SIG-M5 treated with dmso at 0.1 percent for 504 hours (cell line): ENCODE measurements at regions not wholly inside any gene's neighbourhood (a gene's known extent, or its start where the extent isn't known, plus 50 kb on each side); places are given as distances from the start of the nearest gene placed in this dataset.

ENCODE experiments used
- DNase-seq: peaks from one replicate; lab custom pipeline; 2025; ENCODE audit not compliant: unreplicated experiment; lab: John Stamatoyannopoulos, UW

DNA sequence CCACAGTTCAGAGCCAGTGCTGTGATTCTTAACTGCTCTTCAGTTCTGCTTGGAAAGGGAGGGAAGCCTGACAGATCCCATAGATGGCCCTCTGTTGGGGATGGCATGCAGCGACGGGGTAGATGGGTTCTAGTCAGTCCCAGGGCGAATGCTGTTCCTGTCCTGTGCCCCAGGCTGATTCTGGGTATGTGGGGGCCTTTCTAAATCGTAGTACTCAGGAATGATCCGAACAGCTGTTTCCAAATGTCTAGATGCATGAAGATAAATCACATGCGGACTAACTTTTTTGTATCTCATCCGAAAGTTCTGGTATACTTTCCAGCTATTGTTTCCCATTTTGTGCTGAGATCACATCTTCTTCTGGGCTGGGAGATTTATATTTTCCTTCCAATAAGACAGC lies 186.0 kb upstream of the MKI67 start:
- no peak for DNase-seq

GRCh38 chr10:128314686-128315085 lies 188.5 kb upstream of the MKI67 start:
- DNase-seq: no peak

- no peak for DNase-seq
These were observed 190.0 kb upstream of the MKI67 start for GRCh38 chr10:128316121-128316726.

DNA sequence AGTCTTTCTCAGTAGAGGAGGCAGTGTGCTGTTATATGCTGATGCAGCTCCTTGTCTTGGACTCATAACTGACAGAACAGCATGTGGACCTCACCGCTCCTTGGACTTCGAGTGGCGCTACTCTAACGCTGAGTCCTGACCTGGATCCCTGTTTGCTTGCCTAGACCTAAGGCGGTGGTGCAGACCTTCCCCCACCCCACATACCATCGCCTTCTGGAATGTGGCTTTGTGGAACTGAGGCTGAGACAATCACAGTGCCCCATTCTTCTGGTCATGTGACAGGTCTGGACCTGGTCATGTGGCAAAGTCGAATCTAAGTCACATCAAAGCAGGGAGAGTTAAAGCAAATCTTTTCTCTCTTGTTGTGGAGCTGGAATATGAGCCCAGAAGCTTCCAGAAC lies 190.7 kb upstream of the MKI67 start:
- DNase-seq: no peak

DNA sequence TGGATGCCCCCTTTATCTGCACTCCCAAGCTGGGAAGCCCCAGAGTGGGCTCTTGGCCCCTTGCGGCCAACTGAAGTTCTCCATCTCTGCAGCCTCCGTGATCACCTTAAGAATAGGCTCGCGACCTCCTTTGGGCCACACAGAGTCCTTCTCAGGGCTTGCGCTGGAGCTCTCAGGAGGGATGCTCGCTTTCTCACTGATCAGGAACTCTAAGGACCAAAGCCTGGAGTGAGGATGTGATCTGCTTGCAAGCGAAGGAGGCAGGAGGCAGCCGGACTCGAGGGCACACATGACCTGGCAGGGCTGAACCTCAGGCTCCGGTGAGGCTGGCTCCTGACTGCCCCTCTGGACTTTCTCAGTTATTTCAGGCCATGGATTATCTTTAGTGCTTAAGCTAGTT lies 192.1 kb upstream of the MKI67 start:
- no peak for DNase-seq

DNA sequence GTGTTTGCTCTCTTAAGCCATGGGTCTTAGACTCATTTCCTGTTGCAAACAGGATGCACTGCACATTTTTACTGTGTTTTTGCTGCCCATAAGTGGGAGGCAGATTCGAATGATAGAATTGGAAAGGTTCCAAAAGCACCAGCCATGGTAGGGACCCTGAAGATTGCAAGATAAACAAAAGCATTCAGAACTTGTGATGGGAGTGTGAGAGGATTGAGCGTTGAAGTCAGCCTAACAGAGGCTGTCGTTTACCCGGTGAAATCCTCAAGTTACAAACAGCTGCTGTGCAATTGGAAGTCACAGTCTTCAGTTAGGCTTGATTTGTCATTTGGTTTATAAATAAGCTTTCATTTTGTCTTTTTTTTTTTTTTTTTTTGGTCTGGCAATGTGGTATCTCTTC lies 192.7 kb upstream of the MKI67 start:
- no peak for DNase-seq

DNA sequence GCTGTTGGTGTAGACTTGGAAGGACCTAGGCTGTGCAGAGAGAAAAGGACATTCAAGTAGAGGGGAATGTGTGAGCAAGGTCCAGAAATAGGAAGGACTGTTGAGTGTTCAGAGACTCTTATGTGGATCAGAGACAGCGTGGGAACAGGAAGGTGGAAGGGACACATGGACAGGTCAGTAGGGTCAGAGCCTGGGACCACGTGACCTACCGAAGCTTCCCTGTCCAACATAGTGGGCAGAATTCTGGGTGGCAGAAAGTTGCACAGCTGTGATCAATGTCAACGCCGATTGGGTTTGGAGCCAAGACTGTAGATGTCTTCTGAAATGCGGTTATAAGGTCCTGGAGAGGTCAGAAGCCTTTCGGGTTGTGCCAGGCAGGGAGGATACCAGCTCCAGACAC lies 195.9 kb upstream of the MKI67 start:
- no peak for DNase-seq

- no peak for DNase-seq
These were observed 196.7 kb upstream of the MKI67 start for GRCh38 chr10:128322950-128323349.

GRCh38 chr10:128324058-128324827 lies 198.0 kb upstream of the MKI67 start:
- no peak for DNase-seq

GRCh38 chr10:128325788-128326187 lies 199.6 kb upstream of the MKI67 start:
- no peak for DNase-seq

DNA sequence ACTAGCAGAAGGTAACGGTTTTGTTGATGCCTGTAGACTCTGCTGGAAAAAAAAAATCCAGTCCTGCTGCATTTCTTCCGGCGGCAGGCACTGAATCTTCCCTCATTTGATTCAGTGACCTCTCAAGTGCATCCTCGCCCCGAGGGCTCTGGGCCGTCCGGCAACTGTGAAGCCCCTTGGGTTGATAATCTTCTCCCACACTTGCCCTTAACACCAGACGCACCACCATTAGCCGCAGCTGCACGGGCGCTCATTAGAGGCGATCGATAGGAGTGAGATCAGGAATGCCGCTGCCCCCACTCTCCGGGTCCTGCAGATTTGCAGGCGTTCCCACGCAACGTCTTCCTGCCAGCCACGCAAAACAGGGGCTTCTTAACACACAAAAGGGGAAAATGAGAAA lies 200.0 kb upstream of the MKI67 start:
- DNase-seq: no peak

- DNase-seq: no peak
These were observed 200.6 kb upstream of the MKI67 start for GRCh38 chr10:128326851-128327250.

GRCh38 chr10:128336401-128336800 lies 210.2 kb upstream of the MKI67 start:
- no peak for DNase-seq

DNA sequence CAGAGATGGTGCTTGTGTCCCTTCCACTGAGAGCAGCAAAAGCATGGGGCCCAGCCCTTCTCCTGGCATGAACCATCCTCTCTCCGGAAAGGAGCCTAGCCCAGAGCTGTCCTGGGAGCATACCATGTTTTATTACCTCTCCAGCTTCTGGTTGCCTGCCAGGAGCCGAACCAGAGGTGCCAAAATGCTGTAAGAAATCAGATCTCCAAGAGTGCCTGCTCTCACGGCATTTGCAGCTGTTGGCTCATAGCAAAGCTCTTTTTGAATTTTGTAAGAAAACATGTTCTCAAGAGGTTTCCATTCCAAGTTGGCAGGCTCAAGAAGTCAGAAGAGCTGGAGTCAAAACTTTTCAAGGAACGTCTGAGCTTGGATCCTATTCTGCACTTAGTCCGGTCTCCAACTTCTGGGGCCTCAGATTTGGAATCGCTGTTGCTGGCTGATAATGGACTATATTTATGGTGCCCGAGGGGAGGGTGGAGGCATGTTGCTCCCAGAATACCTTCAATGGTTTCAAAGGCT lies 211.7 kb upstream of the MKI67 start:
- DNase-seq: no peak

- DNase-seq: no peak
These were observed 212.7 kb upstream of the MKI67 start for GRCh38 chr10:128338951-128339350.

DNA sequence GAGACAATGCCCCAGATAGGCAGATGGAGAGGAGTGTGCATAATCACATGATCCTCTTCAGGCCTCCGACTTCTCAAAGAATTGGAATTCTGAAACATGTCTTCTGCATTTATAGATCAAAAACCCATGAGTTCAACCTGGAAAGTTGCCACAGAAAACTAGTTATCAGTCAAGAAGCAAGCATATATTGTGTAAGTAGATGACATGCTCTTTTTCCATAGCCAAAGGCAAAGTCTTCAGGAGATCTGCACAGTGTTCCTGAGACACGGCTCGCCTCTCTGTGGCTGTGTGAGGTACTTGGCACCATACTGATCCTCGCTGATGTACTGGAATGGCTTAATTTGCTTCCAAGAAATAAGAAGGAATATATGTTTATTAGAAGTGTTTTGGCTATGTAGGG lies 213.5 kb upstream of the MKI67 start:
- DNase-seq: no peak

DNA sequence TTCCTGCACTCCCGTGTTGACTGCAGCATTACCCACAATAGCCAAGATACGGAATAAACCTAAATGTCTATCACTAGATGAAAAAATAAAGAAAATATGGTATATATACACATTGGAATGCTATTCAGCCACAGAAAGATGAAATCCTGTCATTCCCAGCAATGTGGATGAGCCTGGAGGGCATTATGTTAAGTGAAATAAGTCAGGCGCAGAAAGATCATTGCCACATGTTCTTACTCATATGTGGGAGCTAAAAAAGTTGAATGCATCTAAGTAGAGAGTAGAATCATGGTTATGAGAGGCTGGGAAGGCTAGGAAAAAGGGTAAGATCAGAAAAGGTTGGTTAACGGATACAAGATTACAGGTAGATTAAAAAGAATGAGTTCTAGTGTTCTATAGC lies 219.1 kb upstream of the MKI67 start:
- DNase-seq: no peak

- DNase-seq: no peak
These were observed 234.6 kb upstream of the MKI67 start for GRCh38 chr10:128360783-128361182.

DNA sequence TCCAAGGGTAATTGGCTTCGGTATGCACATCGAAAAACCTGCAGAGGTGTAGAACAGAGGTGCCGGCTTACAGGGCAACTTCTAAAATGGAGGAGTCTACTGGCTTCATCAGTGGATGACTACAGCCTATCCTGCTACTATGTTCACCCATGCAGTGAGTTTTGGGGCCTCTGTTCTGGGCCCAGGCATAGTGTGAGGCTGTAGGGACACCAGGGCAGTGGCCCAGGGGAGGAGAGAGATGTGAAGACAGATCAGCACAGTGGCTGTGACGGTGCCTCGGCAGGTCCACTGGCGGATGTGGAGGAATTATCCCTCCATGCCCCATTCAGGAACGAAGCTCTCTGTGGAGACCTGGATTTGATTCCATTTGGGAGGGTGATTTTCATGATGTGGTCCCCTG lies 235.3 kb upstream of the MKI67 start:
- no peak for DNase-seq

GRCh38 chr10:128362514-128362913 lies 236.3 kb upstream of the MKI67 start:
- DNase-seq: no peak

DNA sequence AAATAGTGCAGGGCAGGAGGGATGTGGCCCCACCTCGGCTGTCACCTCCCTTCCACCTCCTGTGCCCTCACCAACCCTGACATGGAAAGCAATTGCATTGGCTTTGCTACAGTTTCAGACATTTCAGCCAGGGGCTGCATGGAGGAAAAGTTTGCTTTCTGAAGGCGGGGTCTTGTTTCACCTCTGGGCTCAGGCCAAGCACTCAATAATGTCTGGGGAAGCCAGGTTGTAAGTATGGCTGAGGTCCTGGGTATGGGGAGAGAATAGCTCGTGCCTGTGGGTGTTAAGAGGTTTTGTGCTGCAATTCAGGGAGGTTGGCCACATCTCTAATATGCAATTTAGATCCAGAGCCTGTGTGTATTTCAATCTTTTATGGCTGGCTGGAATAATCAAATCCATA lies 238.4 kb upstream of the MKI67 start:
- no peak for DNase-seq

DNA sequence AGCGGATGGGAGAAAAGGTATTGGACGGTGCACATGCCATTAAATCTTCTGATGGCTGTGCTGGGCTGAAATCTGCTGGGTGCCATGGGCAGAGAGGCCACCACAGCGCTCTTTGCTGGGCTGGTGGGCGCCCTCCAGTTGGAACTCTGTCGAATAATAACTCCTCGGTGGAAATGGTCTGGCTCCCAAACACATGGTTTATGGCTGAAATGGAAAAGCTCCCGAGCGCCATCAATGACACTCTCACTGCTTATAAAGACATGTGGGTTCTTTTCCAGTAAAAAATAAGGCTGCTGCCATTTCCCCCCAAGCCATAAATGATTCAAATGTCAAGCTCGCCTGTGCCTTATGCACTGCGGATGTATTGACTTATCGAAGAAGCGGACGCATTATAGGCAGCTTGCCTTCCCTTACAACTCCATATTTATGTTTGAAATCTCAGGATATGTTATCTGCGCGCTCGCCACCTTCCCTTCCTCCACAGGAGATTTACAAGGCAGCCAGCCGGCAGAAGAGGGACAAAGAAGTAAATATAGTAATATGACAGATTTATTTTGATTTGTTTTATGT lies 239.0 kb upstream of the MKI67 start:
- DNase-seq: no peak
